Karpas-422 (cell line): ENCODE measurements at regions not wholly inside any gene's neighbourhood (a gene's known extent, or its start where the extent isn't known, plus 50 kb on each side); places are given as distances from the start of the nearest gene placed in this dataset.
"Not testable (repeated sequence)": the region's sequence is repeated elsewhere in the genome, so short reads cannot be mapped to it uniquely, and the experiment has no call there.

ENCODE experiments used
- DNase-seq: peaks from one replicate; pipeline ENCODE4 v3.0.0-alpha.2; 2015
- H2AFZ ChIP-seq: fragments of 200-600 bp; sonication (generic); 2 replicates; pipeline ENCODE4 v1.6.1; 2014; ENCODE audit warnings: antibody characterized with exemption, low read length, mixed read lengths
- H3K27ac ChIP-seq: fragments of 200-600 bp; sonication (generic); 2 replicates; pipeline ENCODE4 v1.5.1; 2014; ENCODE audit warnings: mild to moderate bottlenecking, low read length, moderate library complexity
- H3K27me3 ChIP-seq: fragments of 200-600 bp; sonication (generic); 2 replicates; pipeline ENCODE4 v1.6.1; 2014; ENCODE audit warnings: low read length, mixed read lengths
- H3K36me3 ChIP-seq: fragments of 200-600 bp; sonication (generic); 2 replicates; pipeline ENCODE4 v1.6.1; 2014; ENCODE audit warnings: low read length, mixed read lengths; ENCODE audit not compliant: insufficient read depth
- H3K4me1 ChIP-seq: fragments of 200-600 bp; sonication (generic); 2 replicates; pipeline ENCODE4 v1.6.1; 2014; ENCODE audit warnings: mild to moderate bottlenecking, low read length, mixed read lengths
- H3K4me2 ChIP-seq: fragments of 200-600 bp; sonication (generic); 2 replicates; pipeline ENCODE4 v1.6.1; 2014; ENCODE audit warnings: low read length, low read depth, mild to moderate bottlenecking; ENCODE audit not compliant: poor library complexity, severe bottlenecking
- H3K4me3 ChIP-seq: fragments of 200-600 bp; sonication (generic); 2 replicates; pipeline ENCODE4 v1.5.1; 2014; ENCODE audit warnings: mild to moderate bottlenecking, antibody characterized with exemption, low read length, mixed read lengths
- H3K79me2 ChIP-seq: fragments of 200-600 bp; sonication (generic); 2 replicates; pipeline ENCODE4 v1.6.1; 2014; ENCODE audit warnings: mild to moderate bottlenecking, low read length, mixed read lengths
- H3K9ac ChIP-seq: fragments of 200-600 bp; sonication (generic); 2 replicates; pipeline ENCODE4 v1.6.0; 2014; ENCODE audit warnings: low read length
- H3K9me2 ChIP-seq: fragments of 200-600 bp; sonication (generic), shearing (Covaris generic); replicated peaks from 2 replicates; pipeline ENCODE4 v1.6.0; 2014; ENCODE audit warnings: mild to moderate bottlenecking, low read length, moderate library complexity; ENCODE audit not compliant: insufficient read depth
- H3K9me3 ChIP-seq: fragments of 300-700, 200-600 bp; sonication (generic); 2 replicates; pipeline ENCODE4 v1.6.1; 2014; ENCODE audit warnings: low read length, mixed read lengths
- H4K20me1 ChIP-seq: fragments of 200-600 bp; sonication (generic); 2 replicates; pipeline ENCODE4 v1.6.1; 2014; ENCODE audit warnings: mild to moderate bottlenecking, antibody characterized with exemption, low read length, low read depth; ENCODE audit not compliant: insufficient read depth

DNA sequence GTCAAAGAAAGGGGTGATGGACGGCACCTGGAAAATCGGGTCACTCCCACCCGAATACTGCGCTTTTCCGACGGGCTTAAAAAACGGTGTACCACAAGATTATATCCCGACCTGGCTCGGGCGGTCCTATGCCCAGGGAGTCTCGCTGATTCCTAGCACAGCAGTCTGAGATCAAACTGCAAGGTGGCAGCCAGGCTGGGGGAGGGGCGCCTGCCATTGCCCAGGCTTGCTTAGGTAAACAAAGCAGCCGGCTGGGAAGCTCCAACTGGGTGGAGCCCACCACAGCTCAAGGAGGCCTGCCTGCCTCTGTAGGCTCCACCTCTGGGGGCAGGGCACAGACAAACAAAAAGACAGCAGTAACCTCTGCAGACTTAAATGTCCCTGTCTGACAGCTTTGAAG, 413.8 kb upstream of the CTSO start:
- H3K4me3 ChIP-seq, H3K36me3 ChIP-seq, H3K9me2 ChIP-seq, H3K79me2 ChIP-seq, H3K27ac ChIP-seq, DNase-seq, H3K4me2 ChIP-seq, H4K20me1 ChIP-seq, H3K9me3 ChIP-seq, H3K27me3 ChIP-seq, H3K4me1 ChIP-seq, H3K9ac ChIP-seq, H2AFZ ChIP-seq: not testable (repeated sequence)

DNA sequence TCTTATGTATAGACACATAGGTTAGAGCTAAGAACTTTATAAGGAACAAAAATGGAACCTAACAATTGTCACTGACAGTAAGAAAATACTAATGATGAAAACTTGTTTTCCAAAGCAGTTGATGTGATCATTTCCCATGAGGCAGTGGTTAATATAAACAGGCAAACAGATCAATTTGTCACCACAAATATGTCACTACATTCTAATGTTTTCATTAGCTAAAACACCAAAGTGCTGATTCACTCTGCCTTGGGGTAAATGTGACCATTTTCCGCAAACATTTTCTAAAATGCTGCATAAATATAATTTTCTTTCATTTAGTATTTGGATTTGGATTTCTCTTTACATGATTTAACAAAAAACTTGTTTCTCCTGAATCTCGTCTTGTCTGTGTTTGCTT, 408.9 kb upstream of the CTSO start:
- no peaks in the 10 kb centered on the region for H3K36me3 ChIP-seq
- no peak overlapping the region for H3K9ac ChIP-seq
- H3K79me2 ChIP-seq = no peaks in the 10 kb centered on the region
- no peak overlapping the region for H3K4me2 ChIP-seq
- no peaks in the 10 kb centered on the region for H4K20me1 ChIP-seq
- H3K27me3 ChIP-seq = no peaks in the 10 kb centered on the region
- no peak for DNase-seq
- no peak overlapping the region for H3K4me3 ChIP-seq
- no peak overlapping the region for H3K27ac ChIP-seq
- H3K9me3 ChIP-seq = no peaks in the 10 kb centered on the region
- no peaks in the 10 kb centered on the region for H3K9me2 ChIP-seq
- H3K4me1 ChIP-seq = no peaks in the 10 kb centered on the region
- no peak overlapping the region for H2AFZ ChIP-seq

DNA sequence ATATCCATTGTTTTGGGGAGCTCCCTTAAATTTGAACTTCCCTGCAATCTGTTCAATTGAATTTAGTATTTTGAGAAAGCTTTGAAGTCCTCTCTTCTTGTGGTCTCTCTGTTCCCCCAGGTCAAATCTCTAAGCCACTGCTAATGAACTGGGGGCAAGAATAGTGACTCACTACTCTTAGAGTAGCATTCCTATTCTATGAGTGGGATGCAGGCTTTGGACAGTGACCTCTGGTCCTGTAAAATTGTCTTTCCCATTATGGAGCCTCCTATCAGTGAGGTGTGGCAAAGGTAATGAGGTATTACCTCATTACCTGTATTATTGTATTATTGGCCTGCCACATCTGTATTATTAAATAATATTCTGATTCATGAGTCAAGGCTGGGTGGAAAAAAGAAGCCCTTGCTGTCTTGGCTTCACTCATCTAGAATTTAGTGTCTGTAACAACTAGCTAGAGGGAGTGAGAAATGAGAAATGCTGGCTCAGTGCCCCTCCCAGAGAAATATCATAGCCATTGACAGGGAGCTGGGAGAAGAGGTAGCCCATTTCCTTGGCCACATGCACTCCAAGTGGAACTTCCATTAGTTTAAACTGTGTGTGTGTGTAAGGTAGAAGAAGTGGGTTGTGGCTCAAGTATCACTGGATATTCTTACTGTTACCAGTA, 393.9 kb upstream of the CTSO start:
- H3K79me2 ChIP-seq = no peaks in the 10 kb centered on the region
- H2AFZ ChIP-seq = no peak overlapping the region
- H3K27ac ChIP-seq = no peak overlapping the region
- no peaks in the 10 kb centered on the region for H4K20me1 ChIP-seq
- H3K9ac ChIP-seq = no peak overlapping the region
- no peaks in the 10 kb centered on the region for H3K9me2 ChIP-seq
- H3K36me3 ChIP-seq = no peaks in the 10 kb centered on the region
- no peaks in the 10 kb centered on the region for H3K4me1 ChIP-seq
- no peaks in the 10 kb centered on the region for H3K9me3 ChIP-seq
- H3K4me3 ChIP-seq = no peak overlapping the region
- H3K27me3 ChIP-seq = no peaks in the 10 kb centered on the region
- no peak for DNase-seq
- H3K4me2 ChIP-seq = no peak overlapping the region

DNA sequence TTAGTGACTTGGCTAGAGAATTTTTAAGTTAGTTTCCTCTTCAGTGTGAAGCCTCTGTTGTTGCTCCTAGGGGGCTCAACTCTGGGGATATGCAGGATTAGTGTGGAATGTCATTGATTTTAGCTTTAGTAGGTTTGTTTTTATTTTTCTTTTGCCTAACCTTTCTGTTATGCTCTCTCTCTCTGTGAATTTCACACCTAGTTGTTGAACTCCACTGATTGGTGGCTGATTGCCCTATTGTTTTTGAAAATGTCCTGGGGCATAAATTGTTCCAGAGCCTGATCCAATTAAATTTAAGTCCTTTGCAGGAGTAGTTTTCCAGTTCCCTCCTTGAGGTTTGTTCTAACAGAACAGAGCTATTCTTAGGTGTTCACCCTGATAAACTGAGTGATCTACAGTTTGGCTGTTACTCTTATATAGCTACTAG, 393.3 kb upstream of the CTSO start:
- H3K9me3 ChIP-seq = no peaks in the 10 kb centered on the region
- no peaks in the 10 kb centered on the region for H3K9me2 ChIP-seq
- no peak overlapping the region for H3K27ac ChIP-seq
- no peak overlapping the region for H3K9ac ChIP-seq
- no peak overlapping the region for H3K4me3 ChIP-seq
- no peaks in the 10 kb centered on the region for H3K4me1 ChIP-seq
- no peak for DNase-seq
- no peak overlapping the region for H3K4me2 ChIP-seq
- no peaks in the 10 kb centered on the region for H3K36me3 ChIP-seq
- H3K79me2 ChIP-seq = no peaks in the 10 kb centered on the region
- H4K20me1 ChIP-seq = no peaks in the 10 kb centered on the region
- no peak overlapping the region for H2AFZ ChIP-seq
- H3K27me3 ChIP-seq = no peaks in the 10 kb centered on the region

DNA sequence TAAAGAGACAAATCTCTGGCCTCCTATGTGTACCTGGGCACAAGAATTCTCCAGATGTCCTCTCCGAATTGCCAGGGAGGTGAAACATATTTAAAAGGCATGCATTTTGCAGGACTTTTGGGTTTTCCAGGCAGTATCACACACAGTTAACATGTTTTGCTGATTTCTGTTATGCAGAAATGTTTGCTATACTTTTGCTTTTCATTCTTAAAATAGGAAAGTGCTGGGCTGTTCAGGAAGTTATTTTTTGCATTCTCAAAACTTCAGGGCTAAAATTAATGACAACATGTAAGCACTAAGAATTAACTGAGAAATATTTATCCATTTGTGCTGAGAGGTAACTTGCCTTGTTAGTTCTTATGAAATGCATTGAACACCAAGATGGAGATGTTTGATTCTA, 390.7 kb upstream of the CTSO start:
- H3K27me3 ChIP-seq = no peaks in the 10 kb centered on the region
- no peak overlapping the region for H3K4me2 ChIP-seq
- H3K9me3 ChIP-seq = no peaks in the 10 kb centered on the region
- no peak overlapping the region for H2AFZ ChIP-seq
- no peaks in the 10 kb centered on the region for H4K20me1 ChIP-seq
- H3K9ac ChIP-seq = no peak overlapping the region
- no peaks in the 10 kb centered on the region for H3K36me3 ChIP-seq
- no peaks in the 10 kb centered on the region for H3K9me2 ChIP-seq
- DNase-seq = no peak
- no peaks in the 10 kb centered on the region for H3K79me2 ChIP-seq
- no peak overlapping the region for H3K27ac ChIP-seq
- no peaks in the 10 kb centered on the region for H3K4me1 ChIP-seq
- H3K4me3 ChIP-seq = no peak overlapping the region

DNA sequence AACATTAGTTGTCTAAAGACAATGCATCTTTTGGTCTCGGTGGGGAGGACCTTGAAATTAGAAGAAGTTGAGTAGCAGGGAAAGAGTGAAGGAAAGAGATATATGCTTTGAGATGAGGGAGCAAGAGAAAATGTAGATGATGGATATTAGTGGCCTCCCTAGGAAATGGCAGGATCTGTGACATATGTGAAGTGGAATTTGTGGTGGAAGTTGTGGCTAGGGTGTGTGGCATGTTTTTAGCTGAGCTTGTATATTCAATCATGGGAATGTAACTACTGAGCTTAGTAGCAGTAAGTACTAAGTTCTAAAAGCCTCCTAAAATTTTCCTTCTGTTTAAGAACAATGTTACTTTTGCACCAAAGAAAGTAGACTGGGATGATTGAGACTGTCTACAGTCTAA, 382.8 kb upstream of the CTSO start:
- H3K4me1 ChIP-seq = no peaks in the 10 kb centered on the region
- H4K20me1 ChIP-seq = no peaks in the 10 kb centered on the region
- no peaks in the 10 kb centered on the region for H3K9me2 ChIP-seq
- no peaks in the 10 kb centered on the region for H3K79me2 ChIP-seq
- H3K4me3 ChIP-seq = no peak overlapping the region
- no peak overlapping the region for H3K27ac ChIP-seq
- no peak for DNase-seq
- H3K36me3 ChIP-seq = no peaks in the 10 kb centered on the region
- H3K9ac ChIP-seq = no peak overlapping the region
- H3K27me3 ChIP-seq = no peaks in the 10 kb centered on the region
- H3K9me3 ChIP-seq = no peaks in the 10 kb centered on the region
- no peak overlapping the region for H2AFZ ChIP-seq
- no peak overlapping the region for H3K4me2 ChIP-seq

DNA sequence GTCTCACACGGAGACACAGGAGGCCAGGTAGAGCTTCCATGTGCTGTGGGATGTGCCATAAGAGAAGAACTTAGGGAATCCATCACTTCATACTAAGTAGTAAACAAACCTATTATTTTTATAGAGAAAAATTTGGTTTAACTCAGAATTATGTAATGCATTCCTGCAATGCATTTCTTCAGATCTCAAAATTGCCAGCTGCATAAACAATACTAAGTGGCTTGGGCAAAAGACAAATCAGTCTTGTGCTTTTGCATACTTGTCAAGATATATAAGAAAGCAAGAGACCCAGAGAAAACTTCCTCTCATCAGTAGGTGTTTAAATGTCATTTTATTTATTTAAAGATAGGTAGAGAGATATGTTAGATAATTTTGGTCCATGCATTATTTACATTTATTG, 382.1 kb upstream of the CTSO start:
- no peaks in the 10 kb centered on the region for H3K4me1 ChIP-seq
- H3K36me3 ChIP-seq = no peaks in the 10 kb centered on the region
- H3K9ac ChIP-seq = no peak overlapping the region
- no peak overlapping the region for H2AFZ ChIP-seq
- H3K27me3 ChIP-seq = no peaks in the 10 kb centered on the region
- no peaks in the 10 kb centered on the region for H3K9me2 ChIP-seq
- H3K27ac ChIP-seq = no peak overlapping the region
- no peak for DNase-seq
- no peak overlapping the region for H3K4me2 ChIP-seq
- no peaks in the 10 kb centered on the region for H4K20me1 ChIP-seq
- no peak overlapping the region for H3K4me3 ChIP-seq
- no peaks in the 10 kb centered on the region for H3K9me3 ChIP-seq
- no peaks in the 10 kb centered on the region for H3K79me2 ChIP-seq

DNA sequence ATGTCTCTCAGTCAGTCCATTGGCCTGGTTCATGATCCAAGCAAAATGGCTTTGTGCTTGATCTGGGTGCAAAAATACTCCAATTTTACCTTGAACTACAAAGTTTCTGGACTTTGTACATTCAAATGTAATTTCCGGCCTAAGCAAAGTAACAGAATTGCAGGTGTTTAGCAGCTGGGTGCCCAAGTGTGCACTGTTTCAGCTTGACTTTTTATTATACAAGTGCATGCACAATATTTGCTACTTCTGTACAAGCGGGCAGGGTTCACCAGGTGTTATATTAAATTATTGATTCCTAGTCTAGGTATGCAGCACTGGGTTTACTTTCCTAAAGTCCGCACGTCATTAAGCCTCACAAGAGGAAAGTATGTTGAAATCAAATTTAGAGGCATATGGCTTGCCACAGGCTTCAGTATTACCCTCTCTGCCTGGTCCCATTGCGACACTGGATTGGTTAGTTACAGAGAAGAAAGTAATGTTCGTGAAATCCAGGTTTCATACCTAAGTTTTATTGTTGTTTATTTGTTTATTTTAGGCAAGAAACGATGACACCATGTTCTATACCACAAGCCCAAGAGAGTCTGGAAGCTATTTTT, 376.9 kb upstream of the CTSO start:
- Histone ChIP-seq H3K36me3 (no peaks in the 10 kb centered on the region), H3K4me2 (no peak overlapping the region), H3K9me2 (no peaks in the 10 kb centered on the region), H3K9me3 (no peaks in the 10 kb centered on the region), H4K20me1 (no peaks in the 10 kb centered on the region), H3K9ac (no peak overlapping the region), H2AFZ (no peak overlapping the region), H3K27ac (no peak overlapping the region), H3K27me3 (no peaks in the 10 kb centered on the region), H3K79me2 (no peaks in the 10 kb centered on the region), H3K4me3 (no peak overlapping the region), H3K4me1 (peaks cover 7% of the 10 kb centered on the region)
- DNase-seq = no peak
